HepG2 (cell line): ENCODE measurements at regions not wholly inside any gene's neighbourhood (a gene's known extent, or its start where the extent isn't known, plus 50 kb on each side); places are given as distances from the start of the nearest gene placed in this dataset.

ENCODE experiments used
- ATAC-seq: fragments of 200-7000 bp; cut with Tn5 transposase; 3 replicates; pipeline ENCODE4 v1.9.1; 2020; ENCODE audit warnings: mild to moderate bottlenecking, moderate library complexity
- BruUV-seq: library from RNA; stranded (reverse); fragments of 400-500 nt; replicated peaks from 2 replicates; lab custom pipeline; 2021; lab: Mats Ljungman, UMichigan
- CTCF ChIA-PET: fragments of 300-600 bp; formaldehyde crosslinking; extraction: SDS; loops from one replicate; lab custom pipeline; 2021; ENCODE audit warnings: low total read pairs, inconsistent platforms, low intra/inter-chr PET ratio; lab: Yijun Ruan, JAX
- POLR2A ChIA-PET: fragments of 350-600 bp; sonication (Branson Sonifier 250); formaldehyde crosslinking; loops from one replicate; lab custom pipeline; 2020; ENCODE audit warnings: antibody characterized with exemption, inconsistent platforms; lab: Yijun Ruan, JAX
- DNase-seq: peaks from one replicate; pipeline ENCODE4 v3.0.0-alpha.2; 2015; ENCODE audit warnings: low spot score
- FAIRE-seq: peaks from 3 replicates; lab custom pipeline; 2011; peaks lifted over from hg19 to GRCh38; lab: Jason Lieb, UNC
- H2AFZ ChIP-seq: one replicate; pipeline ENCODE4 v1.6.1; 2011; ENCODE audit warnings: low read length, inconsistent platforms
- H3K27ac ChIP-seq: fragments of 300-600 bp; 3 replicates; pipeline ENCODE4 v1.8.0; 2011; ENCODE audit warnings: mixed run types, mild to moderate bottlenecking, mixed read lengths, low read length, inconsistent platforms; ENCODE audit not compliant: insufficient read depth; ENCODE audit errors: extremely low read length
- H3K27me3 ChIP-seq, 2 experiments: fragments of 200-600 bp in 1 of 2; 2 replicates in 1 of 2; 3 replicates in 1 of 2; pipeline versions ENCODE4 v1.6.0 to v1.8.0; 2011; ENCODE audit warnings: low read length in 2 of 2, mild to moderate bottlenecking in 2 of 2, moderate library complexity in 2 of 2, inconsistent platforms in 1 of 2; ENCODE audit not compliant: insufficient read depth in 2 of 2, control insufficient read depth in 1 of 2
- H3K36me3 ChIP-seq, 2 experiments: fragments of 200-600 bp in 1 of 2; replicated peaks in 1 of 2; 2 replicates in 1 of 2; 3 replicates in 1 of 2; pipeline versions ENCODE4 v1.5.1 to v1.8.0; 2011; ENCODE audit warnings: low read length in 2 of 2, inconsistent platforms in 1 of 2; ENCODE audit not compliant: insufficient read depth in 2 of 2, control insufficient read depth in 1 of 2
- H3K4me1 ChIP-seq: 2 replicates; pipeline ENCODE4 v1.5.1; 2012; ENCODE audit warnings: low read length, inconsistent platforms; ENCODE audit not compliant: insufficient read depth
- H3K4me2 ChIP-seq: 2 replicates; pipeline ENCODE4 v1.6.0; 2011; ENCODE audit warnings: low read depth, low read length, inconsistent platforms
- H3K4me3 ChIP-seq, 3 experiments: fragments of 200-600 bp in 1 of 3; sonication (generic), shearing (Covaris generic) in 1 of 3; replicated peaks in 1 of 3; 2 replicates each; pipeline ENCODE4 v1.5.1; 2011 to 2016; ENCODE audit warnings: low read length in 3 of 3, inconsistent platforms in 2 of 3, low read depth in 2 of 3, mild to moderate bottlenecking in 2 of 3, control low read depth in 1 of 3, mixed read lengths in 1 of 3; ENCODE audit not compliant: insufficient read depth in 1 of 3
- H3K79me2 ChIP-seq: one replicate; pipeline ENCODE4 v1.6.1; 2011; ENCODE audit warnings: low read length, inconsistent platforms; ENCODE audit not compliant: insufficient read depth
- H3K9ac ChIP-seq: 2 replicates; pipeline ENCODE4 v1.6.0; 2011; ENCODE audit warnings: mild to moderate bottlenecking, low read depth, low read length, inconsistent platforms; ENCODE audit not compliant: insufficient read depth
- H3K9me3 ChIP-seq: 2 replicates; pipeline ENCODE4 v1.5.1; 2012; ENCODE audit warnings: mild to moderate bottlenecking, low read length
- H4K20me1 ChIP-seq: 2 replicates; pipeline ENCODE4 v1.6.0; 2011; ENCODE audit warnings: inconsistent platforms, mild to moderate bottlenecking, low read length, moderate library complexity; ENCODE audit not compliant: insufficient read depth
- ISL2 ChIP-seq: sonication (generic); formaldehyde crosslinking; IDR thresholded peaks from 2 replicates; pipeline ENCODE4 v1.5.0; 2020; ENCODE audit warnings: missing genetic modification reagents
- MIER2 ChIP-seq: IDR thresholded peaks from 2 replicates; pipeline ENCODE4 v1.6.1; 2016; ENCODE audit warnings: missing biosample characterization, missing genetic modification reagents
- PITX1 ChIP-seq: sonication (generic); formaldehyde crosslinking; IDR thresholded peaks from 2 replicates; pipeline ENCODE4 v1.5.1; 2020; ENCODE audit warnings: mild to moderate bottlenecking, missing genetic modification reagents
- ZNF282 ChIP-seq: fragments of 450-650 bp; IDR thresholded peaks from 2 replicates; pipeline ENCODE4 v1.6.1; 2018; ENCODE audit not compliant: partially characterized antibody
- ZNF33A ChIP-seq: sonication (generic); formaldehyde crosslinking; IDR thresholded peaks from 2 replicates; pipeline ENCODE4 v1.5.1; 2020; ENCODE audit warnings: missing genetic modification reagents, mild to moderate bottlenecking, moderate library complexity, borderline replicate concordance
- ZNF484 ChIP-seq: sonication (generic); formaldehyde crosslinking; IDR thresholded peaks from 2 replicates; pipeline ENCODE4 v1.5.1; 2020; ENCODE audit warnings: mild to moderate bottlenecking, low read depth, missing genetic modification reagents, borderline replicate concordance
- ZNF501 ChIP-seq: sonication (generic); formaldehyde crosslinking; IDR thresholded peaks from 2 replicates; pipeline ENCODE4 v1.5.1; 2020; ENCODE audit warnings: mild to moderate bottlenecking, moderate library complexity, missing genetic modification reagents
- ZNF570 ChIP-seq: sonication (generic); formaldehyde crosslinking; IDR thresholded peaks from 2 replicates; pipeline ENCODE4 v1.4.0; 2020; ENCODE audit warnings: mild to moderate bottlenecking, missing genetic modification reagents, borderline replicate concordance
- ZNF619 ChIP-seq: sonication (generic); formaldehyde crosslinking; IDR thresholded peaks from 2 replicates; pipeline ENCODE4 v1.4.0; 2020; ENCODE audit warnings: mild to moderate bottlenecking, missing genetic modification reagents
- ZNF782 ChIP-seq: sonication (generic); formaldehyde crosslinking; IDR thresholded peaks from 2 replicates; pipeline ENCODE4 v1.4.0; 2020; ENCODE audit warnings: missing genetic modification reagents, mild to moderate bottlenecking, borderline replicate concordance
- WGBS: methylation state at CpG from one replicate; pipeline ENCODE4 v1.1.6; 2017; ENCODE audit warnings: low lambda C conversion rate; 5-methylcytosine and 5-hydroxymethylcytosine counted together
- in situ Hi-C: cut with HindIII; loops from 2 replicates; pipeline ENCODE4 v1.10.0; 2017; ENCODE audit warnings: low pct_unique_long_range_greater_than_20kb; ENCODE audit not compliant: extremely low pct_ligation_motif_present
- intact Hi-C: fragments of 100-400 bp; cut with micrococcal nuclease; formaldehyde crosslinking; loops from one replicate; pipeline ENCODE4 v1.10.0; 2022; ENCODE audit not compliant: unreplicated experiment
- TF ChIP-seq, protein P1 (sequence below): IDR thresholded peaks from 2 replicates; pipeline ENCODE4 v1.6.1; 2016; ENCODE audit warnings: missing compliant biosample characterization, missing genetic modification reagents, borderline replicate concordance
- TF ChIP-seq, protein P2 (sequence below): IDR thresholded peaks from 2 replicates; pipeline ENCODE4 v1.6.1; 2016; ENCODE audit warnings: mild to moderate bottlenecking, missing biosample characterization, missing genetic modification reagents
- TF ChIP-seq, protein P3 (sequence below): sonication (generic); formaldehyde crosslinking; conservative IDR thresholded peaks from 2 replicates; pipeline ENCODE4 v1.4.0; 2020; ENCODE audit warnings: missing genetic modification reagents
- TF ChIP-seq, protein P4 (sequence below): sonication (generic); formaldehyde crosslinking; IDR thresholded peaks from 2 replicates; pipeline ENCODE4 v1.4.0; 2020; ENCODE audit warnings: missing genetic modification reagents, mild to moderate bottlenecking, borderline replicate concordance
- TF ChIP-seq, protein P5 (sequence below): sonication (generic); formaldehyde crosslinking; IDR thresholded peaks from 2 replicates; pipeline ENCODE4 v1.4.0; 2020; ENCODE audit warnings: missing genetic modification reagents, borderline replicate concordance
- TF ChIP-seq, protein P6 (sequence below): sonication (generic); formaldehyde crosslinking; IDR thresholded peaks from 2 replicates; pipeline ENCODE4 v1.9.0; 2021; ENCODE audit warnings: missing genetic modification reagents, borderline replicate concordance

DNA sequence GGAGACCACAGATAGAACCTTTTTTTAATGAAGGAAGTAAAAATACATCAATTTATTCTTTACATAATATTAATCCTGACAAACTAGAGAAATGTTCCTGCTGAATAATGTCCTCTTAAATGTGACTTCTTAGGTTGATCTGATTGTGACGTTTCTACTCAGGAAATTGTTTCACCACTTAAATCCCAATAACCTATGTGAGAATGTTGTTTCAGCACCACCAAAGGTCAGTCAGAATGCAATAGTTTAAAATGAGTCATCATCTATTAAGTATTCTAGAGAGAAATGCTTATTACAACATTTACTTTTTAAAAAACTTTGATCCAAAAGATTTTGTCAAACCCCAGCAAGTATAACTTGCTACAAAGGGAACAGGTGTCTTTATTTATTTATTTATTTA lies 155.4 kb upstream of the CACNA2D1 start:
- no peak overlapping the region for H2AFZ ChIP-seq
- in situ Hi-C loops (no loop called here), intact Hi-C loops (no loop called here)
- H3K9me3 ChIP-seq: no peaks in the 10 kb centered on the region
- no peaks in the 10 kb centered on the region for H3K79me2 ChIP-seq
- 0% methylated on average over 1 of the region's 1 CpG for WGBS
- no peak overlapping the region for H3K27ac ChIP-seq
- CTCF ChIA-PET: no interaction called here
- no peak for DNase-seq
- no peak for ATAC-seq
- H3K4me3 ChIP-seq: no peak overlapping the region
- no peaks in the 10 kb centered on the region for H3K4me1 ChIP-seq
- BruUV-seq: no TSS peak
- no peaks in the 10 kb centered on the region for H3K27me3 ChIP-seq
- H3K4me2 ChIP-seq: no peak overlapping the region
- H3K9ac ChIP-seq: no peak overlapping the region
- POLR2A ChIA-PET: no interaction called here
- no peak for FAIRE-seq
- no peaks in the 10 kb centered on the region for H4K20me1 ChIP-seq
- no peaks in the 10 kb centered on the region for H3K36me3 ChIP-seq
- TF ChIP-seq ZNF33A (CRISPR knock-in tag) (no peak), ZNF782 (CRISPR knock-in tag) (no peak), ZNF619 (no peak), ZNF501 (CRISPR knock-in tag) (no peak), MIER2 (CRISPR knock-in tag) (no peak), ZNF570 (CRISPR knock-in tag) (no peak), ZNF282 (no peak), PITX1 (no peak), ISL2 (CRISPR knock-in tag) (no peak), ZNF484 (CRISPR knock-in tag) (no peak)
- TF ChIP-seq, protein P1, sequence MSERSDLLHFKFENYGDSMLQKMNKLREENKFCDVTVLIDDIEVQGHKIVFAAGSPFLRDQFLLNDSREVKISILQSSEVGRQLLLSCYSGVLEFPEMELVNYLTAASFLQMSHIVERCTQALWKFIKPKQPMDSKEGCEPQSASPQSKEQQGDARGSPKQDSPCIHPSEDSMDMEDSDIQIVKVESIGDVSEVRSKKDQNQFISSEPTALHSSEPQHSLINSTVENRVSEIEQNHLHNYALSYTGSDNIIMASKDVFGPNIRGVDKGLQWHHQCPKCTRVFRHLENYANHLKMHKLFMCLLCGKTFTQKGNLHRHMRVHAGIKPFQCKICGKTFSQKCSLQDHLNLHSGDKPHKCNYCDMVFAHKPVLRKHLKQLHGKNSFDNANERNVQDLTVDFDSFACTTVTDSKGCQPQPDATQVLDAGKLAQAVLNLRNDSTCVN (CRISPR knock-in tag): no peak
- TF ChIP-seq, protein P2, sequence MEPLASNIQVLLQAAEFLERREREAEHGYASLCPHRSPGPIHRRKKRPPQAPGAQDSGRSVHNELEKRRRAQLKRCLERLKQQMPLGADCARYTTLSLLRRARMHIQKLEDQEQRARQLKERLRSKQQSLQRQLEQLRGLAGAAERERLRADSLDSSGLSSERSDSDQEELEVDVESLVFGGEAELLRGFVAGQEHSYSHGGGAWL: no peak
- TF ChIP-seq, protein P3, sequence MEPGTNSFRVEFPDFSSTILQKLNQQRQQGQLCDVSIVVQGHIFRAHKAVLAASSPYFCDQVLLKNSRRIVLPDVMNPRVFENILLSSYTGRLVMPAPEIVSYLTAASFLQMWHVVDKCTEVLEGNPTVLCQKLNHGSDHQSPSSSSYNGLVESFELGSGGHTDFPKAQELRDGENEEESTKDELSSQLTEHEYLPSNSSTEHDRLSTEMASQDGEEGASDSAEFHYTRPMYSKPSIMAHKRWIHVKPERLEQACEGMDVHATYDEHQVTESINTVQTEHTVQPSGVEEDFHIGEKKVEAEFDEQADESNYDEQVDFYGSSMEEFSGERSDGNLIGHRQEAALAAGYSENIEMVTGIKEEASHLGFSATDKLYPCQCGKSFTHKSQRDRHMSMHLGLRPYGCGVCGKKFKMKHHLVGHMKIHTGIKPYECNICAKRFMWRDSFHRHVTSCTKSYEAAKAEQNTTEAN: no peak
- TF ChIP-seq, protein P4, sequence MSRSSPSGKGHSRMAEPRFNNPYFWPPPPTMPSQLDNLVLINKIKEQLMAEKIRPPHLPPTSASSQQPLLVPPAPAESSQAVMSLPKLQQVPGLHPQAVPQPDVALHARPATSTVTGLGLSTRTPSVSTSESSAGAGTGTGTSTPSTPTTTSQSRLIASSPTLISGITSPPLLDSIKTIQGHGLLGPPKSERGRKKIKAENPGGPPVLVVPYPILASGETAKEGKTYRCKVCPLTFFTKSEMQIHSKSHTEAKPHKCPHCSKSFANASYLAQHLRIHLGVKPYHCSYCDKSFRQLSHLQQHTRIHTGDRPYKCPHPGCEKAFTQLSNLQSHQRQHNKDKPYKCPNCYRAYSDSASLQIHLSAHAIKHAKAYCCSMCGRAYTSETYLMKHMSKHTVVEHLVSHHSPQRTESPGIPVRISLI (CRISPR knock-in tag): no peak
- TF ChIP-seq, protein P5, sequence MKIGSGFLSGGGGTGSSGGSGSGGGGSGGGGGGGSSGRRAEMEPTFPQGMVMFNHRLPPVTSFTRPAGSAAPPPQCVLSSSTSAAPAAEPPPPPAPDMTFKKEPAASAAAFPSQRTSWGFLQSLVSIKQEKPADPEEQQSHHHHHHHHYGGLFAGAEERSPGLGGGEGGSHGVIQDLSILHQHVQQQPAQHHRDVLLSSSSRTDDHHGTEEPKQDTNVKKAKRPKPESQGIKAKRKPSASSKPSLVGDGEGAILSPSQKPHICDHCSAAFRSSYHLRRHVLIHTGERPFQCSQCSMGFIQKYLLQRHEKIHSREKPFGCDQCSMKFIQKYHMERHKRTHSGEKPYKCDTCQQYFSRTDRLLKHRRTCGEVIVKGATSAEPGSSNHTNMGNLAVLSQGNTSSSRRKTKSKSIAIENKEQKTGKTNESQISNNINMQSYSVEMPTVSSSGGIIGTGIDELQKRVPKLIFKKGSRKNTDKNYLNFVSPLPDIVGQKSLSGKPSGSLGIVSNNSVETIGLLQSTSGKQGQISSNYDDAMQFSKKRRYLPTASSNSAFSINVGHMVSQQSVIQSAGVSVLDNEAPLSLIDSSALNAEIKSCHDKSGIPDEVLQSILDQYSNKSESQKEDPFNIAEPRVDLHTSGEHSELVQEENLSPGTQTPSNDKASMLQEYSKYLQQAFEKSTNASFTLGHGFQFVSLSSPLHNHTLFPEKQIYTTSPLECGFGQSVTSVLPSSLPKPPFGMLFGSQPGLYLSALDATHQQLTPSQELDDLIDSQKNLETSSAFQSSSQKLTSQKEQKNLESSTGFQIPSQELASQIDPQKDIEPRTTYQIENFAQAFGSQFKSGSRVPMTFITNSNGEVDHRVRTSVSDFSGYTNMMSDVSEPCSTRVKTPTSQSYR (CRISPR knock-in tag): no peak
- TF ChIP-seq, protein P6, sequence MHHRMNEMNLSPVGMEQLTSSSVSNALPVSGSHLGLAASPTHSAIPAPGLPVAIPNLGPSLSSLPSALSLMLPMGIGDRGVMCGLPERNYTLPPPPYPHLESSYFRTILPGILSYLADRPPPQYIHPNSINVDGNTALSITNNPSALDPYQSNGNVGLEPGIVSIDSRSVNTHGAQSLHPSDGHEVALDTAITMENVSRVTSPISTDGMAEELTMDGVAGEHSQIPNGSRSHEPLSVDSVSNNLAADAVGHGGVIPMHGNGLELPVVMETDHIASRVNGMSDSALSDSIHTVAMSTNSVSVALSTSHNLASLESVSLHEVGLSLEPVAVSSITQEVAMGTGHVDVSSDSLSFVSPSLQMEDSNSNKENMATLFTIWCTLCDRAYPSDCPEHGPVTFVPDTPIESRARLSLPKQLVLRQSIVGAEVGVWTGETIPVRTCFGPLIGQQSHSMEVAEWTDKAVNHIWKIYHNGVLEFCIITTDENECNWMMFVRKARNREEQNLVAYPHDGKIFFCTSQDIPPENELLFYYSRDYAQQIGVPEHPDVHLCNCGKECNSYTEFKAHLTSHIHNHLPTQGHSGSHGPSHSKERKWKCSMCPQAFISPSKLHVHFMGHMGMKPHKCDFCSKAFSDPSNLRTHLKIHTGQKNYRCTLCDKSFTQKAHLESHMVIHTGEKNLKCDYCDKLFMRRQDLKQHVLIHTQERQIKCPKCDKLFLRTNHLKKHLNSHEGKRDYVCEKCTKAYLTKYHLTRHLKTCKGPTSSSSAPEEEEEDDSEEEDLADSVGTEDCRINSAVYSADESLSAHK (CRISPR knock-in tag): no peak
